ENCODE measurements at regions not wholly inside any gene's neighbourhood (a gene's known extent, or its start where the extent isn't known, plus 50 kb on each side); places are given as distances from the start of the nearest gene placed in this dataset.
"Not testable (repeated sequence)": the region's sequence is repeated elsewhere in the genome, so short reads cannot be mapped to it uniquely, and the experiment has no call there.

DNA sequence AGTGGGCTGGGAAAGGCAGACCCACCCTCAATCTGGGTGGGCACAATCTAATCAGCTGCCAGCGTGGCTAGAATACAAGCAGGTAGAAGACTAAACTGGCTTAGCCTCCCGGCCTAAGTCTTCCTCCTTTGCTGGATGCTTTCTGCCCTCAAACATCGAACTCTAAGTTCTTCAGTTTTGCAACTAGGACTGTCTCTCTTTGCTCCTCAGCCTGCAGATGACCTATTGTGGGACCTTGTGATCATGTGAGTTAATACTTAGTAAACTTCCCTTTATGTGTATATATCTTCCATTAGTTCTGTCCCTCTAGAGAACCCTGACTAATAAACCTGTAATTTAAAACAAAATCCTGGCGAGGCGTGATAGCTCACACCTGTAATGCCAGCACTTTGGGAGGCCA is 51.8 kb upstream of the SLC39A8 start:
- H3K27me3 ChIP-seq; DNase-seq (ENCODE audit: extremely low spot score in 2 of 2); H3K36me3 ChIP-seq; H3K9me3 ChIP-seq; H3K27ac ChIP-seq; H3K4me3 ChIP-seq; intact Hi-C loops (cut with DNase I); H3K4me1 ChIP-seq: not testable (repeated sequence)

- DNase-seq (ENCODE audit: extremely low spot score in 2 of 2): no peak
- Histone ChIP-seq H3K4me1 (no peaks in the 10 kb centered on the region), H3K27ac (no peak overlapping the region), H3K4me3 (no peak overlapping the region), H3K36me3 (no peaks in the 10 kb centered on the region), H3K9me3 (no peaks in the 10 kb centered on the region), H3K27me3 (no peaks in the 10 kb centered on the region)
- intact Hi-C loops (cut with DNase I): no loop called here
- TF ChIP-seq, protein P1, sequence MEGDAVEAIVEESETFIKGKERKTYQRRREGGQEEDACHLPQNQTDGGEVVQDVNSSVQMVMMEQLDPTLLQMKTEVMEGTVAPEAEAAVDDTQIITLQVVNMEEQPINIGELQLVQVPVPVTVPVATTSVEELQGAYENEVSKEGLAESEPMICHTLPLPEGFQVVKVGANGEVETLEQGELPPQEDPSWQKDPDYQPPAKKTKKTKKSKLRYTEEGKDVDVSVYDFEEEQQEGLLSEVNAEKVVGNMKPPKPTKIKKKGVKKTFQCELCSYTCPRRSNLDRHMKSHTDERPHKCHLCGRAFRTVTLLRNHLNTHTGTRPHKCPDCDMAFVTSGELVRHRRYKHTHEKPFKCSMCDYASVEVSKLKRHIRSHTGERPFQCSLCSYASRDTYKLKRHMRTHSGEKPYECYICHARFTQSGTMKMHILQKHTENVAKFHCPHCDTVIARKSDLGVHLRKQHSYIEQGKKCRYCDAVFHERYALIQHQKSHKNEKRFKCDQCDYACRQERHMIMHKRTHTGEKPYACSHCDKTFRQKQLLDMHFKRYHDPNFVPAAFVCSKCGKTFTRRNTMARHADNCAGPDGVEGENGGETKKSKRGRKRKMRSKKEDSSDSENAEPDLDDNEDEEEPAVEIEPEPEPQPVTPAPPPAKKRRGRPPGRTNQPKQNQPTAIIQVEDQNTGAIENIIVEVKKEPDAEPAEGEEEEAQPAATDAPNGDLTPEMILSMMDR (IDR thresholded peaks at IDR 0.05): no peak
- TF ChIP-seq POLR2AphosphoS5 (IDR thresholded peaks at IDR 0.05; ENCODE audit: insufficient read depth in 1 of 2, low read depth in 1 of 2): no peak
- TF ChIP-seq POLR2A (IDR thresholded peaks at IDR 0.05): no peak
These were observed 53.7 kb upstream of the SLC39A8 start for GRCh38 chr4:102399021-102399420.

- Histone ChIP-seq H3K9me3 (no peaks in the 10 kb centered on the region), H3K4me3 (no peak overlapping the region), H3K27me3 (no peaks in the 10 kb centered on the region), H3K36me3 (no peaks in the 10 kb centered on the region), H3K27ac (no peak overlapping the region), H3K4me1 (peaks cover 15% of the 10 kb centered on the region)
- DNase-seq (ENCODE audit: extremely low spot score in 2 of 2): no peak
- intact Hi-C loops (cut with DNase I): no loop called here
- TF ChIP-seq POLR2A (IDR thresholded peaks at IDR 0.05): no peak
- TF ChIP-seq, protein P1 (IDR thresholded peaks at IDR 0.05): no peak
- no peak for TF ChIP-seq POLR2AphosphoS5 (IDR thresholded peaks at IDR 0.05; ENCODE audit: insufficient read depth in 1 of 2, low read depth in 1 of 2)
These were observed 55.6 kb upstream of the SLC39A8 start for GRCh38 chr4:102400898-102401297.

GRCh38 chr4:102402223-102402622 is 56.9 kb upstream of the SLC39A8 start:
- Histone ChIP-seq H3K27ac (no peak overlapping the region), H3K36me3 (no peaks in the 10 kb centered on the region), H3K4me1 (peaks cover 19% of the 10 kb centered on the region), H3K27me3 (no peaks in the 10 kb centered on the region), H3K4me3 (no peak overlapping the region), H3K9me3 (no peaks in the 10 kb centered on the region)
- TF ChIP-seq, protein P1 (IDR thresholded peaks at IDR 0.05): no peak
- TF ChIP-seq POLR2AphosphoS5 (IDR thresholded peaks at IDR 0.05; ENCODE audit: insufficient read depth in 1 of 2, low read depth in 1 of 2) (no peak), POLR2A (IDR thresholded peaks at IDR 0.05) (no peak)
- no peak for DNase-seq (ENCODE audit: extremely low spot score in 2 of 2)
- intact Hi-C loops (cut with DNase I): no loop called here

DNA sequence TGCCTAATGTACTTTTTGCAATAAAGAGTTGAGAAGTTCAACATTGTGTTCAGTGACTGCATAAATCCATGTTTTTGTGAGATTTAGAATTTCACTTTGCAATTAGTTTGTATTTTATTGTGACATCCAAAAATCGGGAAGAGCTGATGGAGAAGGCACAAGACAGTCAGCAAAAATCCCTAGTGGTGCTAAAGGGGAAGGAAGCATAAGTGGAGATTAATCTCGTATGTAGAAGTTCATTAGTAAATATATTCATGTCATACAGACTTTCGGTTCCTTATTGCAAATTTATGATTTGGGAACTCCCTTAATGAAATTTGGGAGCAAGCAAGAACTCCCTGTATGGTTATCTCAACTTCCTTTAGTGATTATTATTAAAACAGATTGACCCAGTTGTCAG is 57.8 kb upstream of the SLC39A8 start:
- no peaks in the 10 kb centered on the region for H3K27me3 ChIP-seq
- TF ChIP-seq, protein P1 (IDR thresholded peaks at IDR 0.05): no peak
- no peak for TF ChIP-seq POLR2A (IDR thresholded peaks at IDR 0.05)
- TF ChIP-seq POLR2AphosphoS5 (IDR thresholded peaks at IDR 0.05; ENCODE audit: insufficient read depth in 1 of 2, low read depth in 1 of 2): no peak
- intact Hi-C loops (cut with DNase I): no loop called here
- H3K9me3 ChIP-seq: no peaks in the 10 kb centered on the region
- no peak for DNase-seq (ENCODE audit: extremely low spot score in 2 of 2)
- no peak overlapping the region for H3K4me3 ChIP-seq
- no peaks in the 10 kb centered on the region for H3K36me3 ChIP-seq
- H3K27ac ChIP-seq: no peak overlapping the region
- H3K4me1 ChIP-seq: peaks cover 19% of the 10 kb centered on the region
